C4-2B (cell line): ENCODE measurements at regions not wholly inside any gene's neighbourhood (a gene's known extent, or its start where the extent isn't known, plus 50 kb on each side); places are given as distances from the start of the nearest gene placed in this dataset.
A peak's percentile ranks its signal among the peaks of the same experiment; 100 is the strongest.

ENCODE experiments used
- H3K27ac ChIP-seq: fragments of 450-650 bp; 2 replicates; pipeline ENCODE4 v1.5.1; 2017
- CTCF ChIP-seq: fragments of 450-650 bp; conservative IDR thresholded peaks from 2 replicates; pipeline ENCODE4 v1.5.1; 2017; ENCODE audit warnings: mild to moderate bottlenecking
- ZFX ChIP-seq: fragments of 450-650 bp; IDR thresholded peaks from 2 replicates; pipeline ENCODE4 v1.6.1; 2017

- TF ChIP-seq ZFX (no peak), CTCF (no peak)
- H3K27ac ChIP-seq: no peak overlapping the region
These were observed 317.3 kb upstream of the F9 start for GRCh38 chrX:139213241-139213709.

- TF ChIP-seq CTCF: no peak
- TF ChIP-seq ZFX: no peak
- no peak overlapping the region for H3K27ac ChIP-seq
These were observed 318.9 kb upstream of the F9 start for GRCh38 chrX:139211568-139212182.

- TF ChIP-seq CTCF (no peak), ZFX (no peak)
These were observed 321.2 kb upstream of the F9 start for GRCh38 chrX:139209342-139209741.

GRCh38 chrX:139207655-139208054 is 322.9 kb upstream of the F9 start:
- TF ChIP-seq CTCF (no peak), ZFX (no peak)

More at GRCh38 chrX:139209342-139209741, 321.2 kb upstream of the F9 start:
- H3K27ac ChIP-seq: no peak overlapping the region

GRCh38 chrX:139206914-139207313 is 323.6 kb upstream of the F9 start:
- TF ChIP-seq CTCF (no peak), ZFX (no peak)
- H3K27ac ChIP-seq: no peak overlapping the region

More at GRCh38 chrX:139207655-139208054, 322.9 kb upstream of the F9 start:
- no peak overlapping the region for H3K27ac ChIP-seq

GRCh38 chrX:139204898-139205667 is 325.5 kb upstream of the F9 start:
- TF ChIP-seq ZFX: no peak
- TF ChIP-seq CTCF: no peak
- peak overlapping the region; percentile 73 for H3K27ac ChIP-seq

GRCh38 chrX:139204571-139204897 is 326.0 kb upstream of the F9 start:
- TF ChIP-seq CTCF: no peak
- TF ChIP-seq ZFX: no peak
- H3K27ac ChIP-seq: peak overlapping the region; percentile 73
